ENCODE measurements at regions not wholly inside any gene's neighbourhood (a gene's known extent, or its start where the extent isn't known, plus 50 kb on each side); places are given as distances from the start of the nearest gene placed in this dataset.

GRCh38 chr16:76612497-76612896 lies 335.3 kb downstream of the CNTNAP4 start:
- DNase-seq (ENCODE audit: extremely low read depth, low read depth): no peak

GRCh38 chr16:76614269-76614668 lies 337.1 kb downstream of the CNTNAP4 start:
- no peak for DNase-seq (ENCODE audit: extremely low read depth, low read depth)

GRCh38 chr16:76622876-76623275 lies 345.7 kb downstream of the CNTNAP4 start:
- no peak for DNase-seq (ENCODE audit: extremely low read depth, low read depth)

GRCh38 chr16:76634847-76635697 lies 357.9 kb downstream of the CNTNAP4 start:
- no peak for DNase-seq (ENCODE audit: extremely low read depth, low read depth)

- peak; percentile 47 for DNase-seq (ENCODE audit: extremely low read depth, low read depth)
Measured at GRCh38 chr16:76639685-76640289, 362.6 kb downstream of the CNTNAP4 start.

- DNase-seq (ENCODE audit: extremely low read depth, low read depth): peak; percentile 12
Measured at GRCh38 chr16:76650582-76650981, 373.4 kb downstream of the CNTNAP4 start.

- DNase-seq (ENCODE audit: extremely low read depth, low read depth): peak; percentile 75
Measured at GRCh38 chr16:76653390-76654026, 376.3 kb downstream of the CNTNAP4 start.

- no peak for DNase-seq (ENCODE audit: extremely low read depth, low read depth)
Measured at GRCh38 chr16:76654088-76654820, 377.1 kb downstream of the CNTNAP4 start.

- DNase-seq (ENCODE audit: extremely low read depth, low read depth): no peak
Measured at GRCh38 chr16:76656994-76657393, 379.8 kb downstream of the CNTNAP4 start.

- no peak for DNase-seq (ENCODE audit: extremely low read depth, low read depth)
Measured at GRCh38 chr16:76661691-76662235, 384.6 kb downstream of the CNTNAP4 start.

GRCh38 chr16:76665571-76666275 lies 388.5 kb downstream of the CNTNAP4 start:
- DNase-seq (ENCODE audit: extremely low read depth, low read depth): no peak

- no peak for DNase-seq (ENCODE audit: extremely low read depth, low read depth)
Measured at GRCh38 chr16:76668207-76668725, 391.1 kb downstream of the CNTNAP4 start.

- DNase-seq (ENCODE audit: extremely low read depth, low read depth): no peak
Measured at GRCh38 chr16:76669288-76669687, 392.1 kb downstream of the CNTNAP4 start.

GRCh38 chr16:76670125-76670857 lies 393.1 kb downstream of the CNTNAP4 start:
- DNase-seq (ENCODE audit: extremely low read depth, low read depth): no peak

- DNase-seq (ENCODE audit: extremely low read depth, low read depth): no peak
Measured at GRCh38 chr16:76676356-76676755, 399.2 kb downstream of the CNTNAP4 start.

GRCh38 chr16:76681296-76681695 lies 404.1 kb downstream of the CNTNAP4 start:
- DNase-seq (ENCODE audit: extremely low read depth, low read depth): no peak

GRCh38 chr16:76683051-76683450 lies 405.9 kb downstream of the CNTNAP4 start:
- DNase-seq (ENCODE audit: extremely low read depth, low read depth): no peak

- DNase-seq (ENCODE audit: extremely low read depth, low read depth): no peak
Measured at GRCh38 chr16:76696876-76697275, 419.7 kb downstream of the CNTNAP4 start.

- DNase-seq (ENCODE audit: extremely low read depth, low read depth): no peak
Measured at GRCh38 chr16:76705892-76706291, 428.7 kb downstream of the CNTNAP4 start.
